ENCODE measurements at regions not wholly inside any gene's neighbourhood (a gene's known extent, or its start where the extent isn't known, plus 50 kb on each side); places are given as distances from the start of the nearest gene placed in this dataset.

- no peak overlapping the region for H3K23ac ChIP-seq (ENCODE audit: insufficient read length, low read depth, low read length)
- TF ChIP-seq CTCF (conservative IDR thresholded peaks at IDR 0.05) = no peak
- H3K14ac ChIP-seq (ENCODE audit: insufficient read depth, low read length) = no peak overlapping the region
- peaks cover 4% of the 10 kb centered on the region; the same call in 1 of the 2 replicates for H3K4me1 ChIP-seq (ENCODE audit: insufficient read depth, low read length)
- WGBS (ENCODE audit: extremely low coverage, insufficient read length, low lambda C conversion rate) = no CpG with 5 or more reads among the region's 7 CpGs
- H3K56ac ChIP-seq (ENCODE audit: insufficient read length, low read depth, low read length) = no peak overlapping the region
- no peak overlapping the region for H2BK5ac ChIP-seq (ENCODE audit: insufficient read length, low read length)
- peaks cover 2 to 3% of the 10 kb centered on the region in 2 experiments; a peak in 2 of 5 replicates for H3K9me3 Mint-ChIP-seq
- DNase-seq = peak; percentile 95
- H3K18ac ChIP-seq (ENCODE audit: insufficient read length, low read depth, low read length) = no peak overlapping the region
- no peaks in the 10 kb centered on the region for H3K23me2 ChIP-seq (ENCODE audit: insufficient read length, low read depth, low read length, poor library complexity, severe bottlenecking)
- H3K9me3 ChIP-seq (ENCODE audit: control insufficient read depth, low read depth, low read length) = no peaks in the 10 kb centered on the region
- no peak overlapping the region for H3T11ph ChIP-seq (ENCODE audit: low read length)
- H4K5ac ChIP-seq (ENCODE audit: insufficient read length, low read depth, low read length) = no peak overlapping the region
- H3K27ac Mint-ChIP-seq = peak overlapping the region; percentile 88 to 97 (median 95)
- no peak overlapping the region for H2BK20ac ChIP-seq (ENCODE audit: low read depth, low read length, poor library complexity, severe bottlenecking)
- H2BK12ac ChIP-seq (ENCODE audit: insufficient read length, low read depth, low read length) = no peak overlapping the region
- peak overlapping the region; percentile 62 for H3K27ac ChIP-seq (ENCODE audit: insufficient read length, low read depth, low read length)
- peak overlapping the region; percentile 10 for H2BK120ac ChIP-seq (ENCODE audit: low read depth, low read length, poor library complexity, severe bottlenecking)
- no peaks in the 10 kb centered on the region for H3K79me2 ChIP-seq (ENCODE audit: insufficient read depth, low read length)
- no peaks in the 10 kb centered on the region for H4K20me1 ChIP-seq (ENCODE audit: control insufficient read depth, insufficient read depth, insufficient read length)
- no peak overlapping the region for H2AFZ ChIP-seq (ENCODE audit: low read length)
- H3K9ac ChIP-seq (ENCODE audit: extremely low read depth, insufficient read length, low read length) = no peak overlapping the region
- H3K4me3 Mint-ChIP-seq = peak overlapping the region in 1 of 2 experiments; percentile 8; a peak in 1 of 5 replicates
- H2AK5ac ChIP-seq (ENCODE audit: insufficient read length, low read length) = no peak overlapping the region
- no peak overlapping the region for H4K91ac ChIP-seq (ENCODE audit: insufficient read length, low read depth, low read length)
- H3K27me3 ChIP-seq (ENCODE audit: insufficient read depth, low read length) = no peaks in the 10 kb centered on the region
- H3K4me2 ChIP-seq (ENCODE audit: insufficient read depth, insufficient read length, low read length) = no peak overlapping the region
- H2BK15ac ChIP-seq (ENCODE audit: low read depth, low read length) = no peak overlapping the region
- no peak overlapping the region for H4K8ac ChIP-seq (replicated peaks; ENCODE audit: insufficient read length, low read depth, low read length)
- H3K4ac ChIP-seq (ENCODE audit: low read depth, low read length) = no peak overlapping the region
- H3K4me1 Mint-ChIP-seq = peaks cover 38 to 39% of the 10 kb centered on the region in 2 experiments
- peaks cover 0 to 6% (median 2%) of the 10 kb centered on the region in 3 experiments; a peak in 3 of 7 replicates for H3K36me3 Mint-ChIP-seq (ENCODE audit: insufficient read depth in 1 of 3, low read depth in 3 of 3)
- H3K27me3 Mint-ChIP-seq (ENCODE audit: low read depth) = no peaks in the 10 kb centered on the region
- no peaks in the 10 kb centered on the region for H3K79me1 ChIP-seq (ENCODE audit: insufficient read depth, low read depth, low read length, poor library complexity, severe bottlenecking)
Measured at GRCh38 chr7:28890137-28890536, 68.0 kb downstream of the TRIL start.
